CD14-positive monocyte (primary cell): ENCODE measurements at regions not wholly inside any gene's neighbourhood (a gene's known extent, or its start where the extent isn't known, plus 50 kb on each side); places are given as distances from the start of the nearest gene placed in this dataset.

Experiments used
- DNase-seq, 3 donors: peaks; one replicate each; pipeline ENCODE4 v3.0.0-alpha.2; 2011 to 2022
- H2AFZ ChIP-seq: 2 replicates; pipeline ENCODE4 v1.6.0; 2012; ENCODE audit warnings: mild to moderate bottlenecking, low read depth, low read length, inconsistent platforms; ENCODE audit not compliant: insufficient read depth, poor library complexity, severe bottlenecking
- H3K27ac ChIP-seq, 2 donors: 1 replicate in 1 of 2; 2 replicates in 1 of 2; pipeline ENCODE4 v1.5.1; 2012 to 2013; ENCODE audit warnings: low read length in 2 of 2, control low read depth in 1 of 2, inconsistent platforms in 1 of 2, low read depth in 1 of 2, mild to moderate bottlenecking in 1 of 2
- H3K27me3 ChIP-seq, 2 donors: one replicate each; pipeline versions ENCODE4 v1.6.0 to v1.6.1; 2011 to 2013; ENCODE audit warnings: low read length in 2 of 2; ENCODE audit not compliant: control insufficient read depth in 2 of 2, insufficient read depth in 2 of 2
- H3K36me3 ChIP-seq, 2 donors: replicated peaks in 1 of 2; 1 replicate in 1 of 2; 2 replicates in 1 of 2; pipeline versions ENCODE4 v1.5.1 to v1.6.1; 2012 to 2013; ENCODE audit warnings: low read length in 2 of 2, control low read depth in 1 of 2, inconsistent platforms in 1 of 2, mild to moderate bottlenecking in 1 of 2; ENCODE audit not compliant: insufficient read depth in 2 of 2, control insufficient read depth in 1 of 2
- H3K4me1 ChIP-seq, 2 donors: 1 replicate in 1 of 2; 2 replicates in 1 of 2; pipeline versions ENCODE4 v1.5.1 to v1.6.1; 2012 to 2013; ENCODE audit warnings: low read length in 2 of 2, control low read depth in 1 of 2, inconsistent platforms in 1 of 2, mild to moderate bottlenecking in 1 of 2, moderate library complexity in 1 of 2; ENCODE audit not compliant: insufficient read depth in 2 of 2, control insufficient read depth in 1 of 2
- H3K4me2 ChIP-seq: replicated peaks from 2 replicates; pipeline ENCODE3; 2012; ENCODE audit warnings: low read length, moderate library complexity, mild to moderate bottlenecking; ENCODE audit not compliant: poor library complexity, severe bottlenecking; ENCODE audit errors: extremely low read depth
- H3K4me3 ChIP-seq, 3 experiments: fragments of 200-600 bp in 1 of 3; sonication (generic) in 1 of 3; replicated peaks in 1 of 3; 1 replicate in 2 of 3; 2 replicates in 1 of 3; pipeline ENCODE4 v1.5.1; 2011 to 2013; ENCODE audit warnings: low read length in 3 of 3, mild to moderate bottlenecking in 3 of 3, control low read depth in 2 of 3, low read depth in 2 of 3, inconsistent platforms in 1 of 3, moderate library complexity in 1 of 3
- H3K79me2 ChIP-seq: 2 replicates; pipeline ENCODE4 v1.6.0; 2012; ENCODE audit warnings: mild to moderate bottlenecking, control low read depth, inconsistent platforms, low read length, moderate library complexity; ENCODE audit not compliant: insufficient read depth
- H3K9ac ChIP-seq: 2 replicates; pipeline ENCODE4 v1.6.0; 2017; ENCODE audit warnings: low read length, mild to moderate bottlenecking; ENCODE audit not compliant: insufficient read depth, poor library complexity, severe bottlenecking
- H3K9me3 ChIP-seq, 2 donors: replicated peaks in 1 of 2; 1 replicate in 1 of 2; 2 replicates in 1 of 2; pipeline versions ENCODE4 v1.5.1 to v1.6.1; 2012 to 2013; ENCODE audit warnings: low read length in 2 of 2, control low read depth in 1 of 2; ENCODE audit not compliant: control insufficient read depth in 1 of 2, insufficient read depth in 1 of 2
- H4K20me1 ChIP-seq: 2 replicates; pipeline ENCODE4 v1.6.0; 2012; ENCODE audit warnings: mild to moderate bottlenecking, low read length, control low read depth, moderate library complexity; ENCODE audit not compliant: insufficient read depth
- H3K27ac Mint-ChIP-seq, 7 donors: one replicate each; pipeline ENCODE4 v1.8.0; 2020; ENCODE audit warnings: mild to moderate bottlenecking in 7 of 7, mixed read lengths in 7 of 7, moderate library complexity in 6 of 7, inconsistent platforms in 2 of 7
- H3K27me3 Mint-ChIP-seq, 3 donors: one replicate each; pipeline ENCODE4 v1.8.0; 2021 to 2022; ENCODE audit warnings: low read depth in 3 of 3, mild to moderate bottlenecking in 3 of 3, mixed read lengths in 3 of 3, moderate library complexity in 3 of 3, inconsistent platforms in 1 of 3
- H3K36me3 Mint-ChIP-seq, 2 donors: one replicate each; pipeline ENCODE4 v1.8.0; 2020; ENCODE audit warnings: mixed read lengths in 2 of 2, inconsistent platforms in 1 of 2, mild to moderate bottlenecking in 1 of 2
- H3K4me1 Mint-ChIP-seq: one replicate; pipeline ENCODE4 v1.8.0; 2020; ENCODE audit warnings: mild to moderate bottlenecking, mixed read lengths
- H3K4me3 Mint-ChIP-seq, 2 donors: one replicate each; pipeline ENCODE4 v1.8.0; 2020; ENCODE audit warnings: mild to moderate bottlenecking in 2 of 2, mixed read lengths in 2 of 2, moderate library complexity in 1 of 2
- H3K9me3 Mint-ChIP-seq, 7 donors: one replicate each; pipeline ENCODE4 v1.8.0; 2020 to 2022; ENCODE audit warnings: mixed read lengths in 7 of 7, mild to moderate bottlenecking in 6 of 7, moderate library complexity in 6 of 7, inconsistent platforms in 2 of 7
- WGBS: methylation state at CpG from one replicate; pipeline ENCODE4 v1.1.5; 2013; ENCODE audit warnings: missing lambda C conversion rate; ENCODE audit not compliant: insufficient coverage; 5-methylcytosine and 5-hydroxymethylcytosine counted together
- intact Hi-C, 2 donors: fragments of 100-400 bp; cut with micrococcal nuclease; formaldehyde crosslinking; loops; one replicate each; pipeline versions ENCODE4 v1.15.0 to v1.15.1; 2023
- TF ChIP-seq, protein P1 (sequence below): fragments of 200-600 bp; IDR thresholded peaks from one replicate; pipeline ENCODE4 v1.8.0; 2022; ENCODE audit warnings: antibody characterized with exemption, mild to moderate bottlenecking

DNA sequence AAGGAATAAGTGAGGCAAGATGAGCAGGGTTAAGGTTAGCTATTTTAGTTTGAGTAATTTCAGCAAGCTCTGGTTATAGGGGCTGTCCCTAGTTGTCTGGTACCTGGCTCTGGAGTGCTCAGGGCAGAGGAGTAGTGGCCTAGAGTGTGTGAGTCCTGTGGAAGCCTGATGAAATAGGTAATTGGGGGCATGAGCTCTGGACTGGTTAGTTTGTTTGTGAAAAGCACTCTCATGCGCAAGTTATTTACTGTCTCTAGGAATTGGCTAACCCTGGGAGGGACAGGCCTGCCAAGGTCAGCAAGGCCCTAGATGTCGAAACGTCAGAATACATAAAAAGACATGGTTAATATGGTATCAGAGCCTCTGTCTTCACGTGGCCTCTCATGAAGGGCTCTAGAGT lies 900.1 kb downstream of the PCDH17 start:
- no peaks in the 10 kb centered on the region for H3K4me1 Mint-ChIP-seq
- no peak overlapping the region for H3K27ac Mint-ChIP-seq
- DNase-seq, result no peak
- Histone ChIP-seq H3K9me3 (peaks cover 0 to 8% of the 10 kb centered on the region in 2 donors), H3K4me2 (no peak overlapping the region), H3K36me3 (no peaks in the 10 kb centered on the region), H2AFZ (no peak overlapping the region), H3K9ac (no peak overlapping the region), H3K27me3 (no peaks in the 10 kb centered on the region), H4K20me1 (no peaks in the 10 kb centered on the region), H3K4me3 (no peak overlapping the region), H3K79me2 (no peaks in the 10 kb centered on the region), H3K27ac (no peak overlapping the region), H3K4me1 (no peaks in the 10 kb centered on the region)
- H3K27me3 Mint-ChIP-seq, result no peaks in the 10 kb centered on the region
- intact Hi-C loops, result no loop called here
- TF ChIP-seq, protein P1, sequence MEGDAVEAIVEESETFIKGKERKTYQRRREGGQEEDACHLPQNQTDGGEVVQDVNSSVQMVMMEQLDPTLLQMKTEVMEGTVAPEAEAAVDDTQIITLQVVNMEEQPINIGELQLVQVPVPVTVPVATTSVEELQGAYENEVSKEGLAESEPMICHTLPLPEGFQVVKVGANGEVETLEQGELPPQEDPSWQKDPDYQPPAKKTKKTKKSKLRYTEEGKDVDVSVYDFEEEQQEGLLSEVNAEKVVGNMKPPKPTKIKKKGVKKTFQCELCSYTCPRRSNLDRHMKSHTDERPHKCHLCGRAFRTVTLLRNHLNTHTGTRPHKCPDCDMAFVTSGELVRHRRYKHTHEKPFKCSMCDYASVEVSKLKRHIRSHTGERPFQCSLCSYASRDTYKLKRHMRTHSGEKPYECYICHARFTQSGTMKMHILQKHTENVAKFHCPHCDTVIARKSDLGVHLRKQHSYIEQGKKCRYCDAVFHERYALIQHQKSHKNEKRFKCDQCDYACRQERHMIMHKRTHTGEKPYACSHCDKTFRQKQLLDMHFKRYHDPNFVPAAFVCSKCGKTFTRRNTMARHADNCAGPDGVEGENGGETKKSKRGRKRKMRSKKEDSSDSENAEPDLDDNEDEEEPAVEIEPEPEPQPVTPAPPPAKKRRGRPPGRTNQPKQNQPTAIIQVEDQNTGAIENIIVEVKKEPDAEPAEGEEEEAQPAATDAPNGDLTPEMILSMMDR, result no peak
- no peaks in the 10 kb centered on the region for H3K36me3 Mint-ChIP-seq
- H3K4me3 Mint-ChIP-seq, result no peak overlapping the region
- peaks cover 0 to 23% (median 10%) of the 10 kb centered on the region in 7 donors for H3K9me3 Mint-ChIP-seq
- 98% methylated on average over 3 of the region's 4 CpGs for WGBS

DNA sequence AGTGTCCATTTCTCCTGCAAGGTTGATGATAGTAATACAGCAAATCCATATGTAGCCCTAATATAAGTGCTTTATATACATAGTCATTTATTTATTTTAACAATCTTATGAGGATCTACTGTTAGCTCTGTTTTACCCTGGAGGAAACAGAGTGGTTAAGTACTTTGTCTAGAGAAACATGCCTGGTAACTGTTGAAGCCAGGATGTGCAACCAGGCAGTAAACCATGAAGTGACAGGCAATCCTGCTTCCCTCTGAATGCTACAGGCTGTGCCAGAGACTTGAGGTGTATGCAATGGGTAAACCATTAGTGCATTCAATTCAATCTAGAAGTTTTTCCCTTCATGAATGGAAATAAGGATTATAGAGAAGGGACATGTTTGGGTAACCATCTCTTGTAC lies 911.0 kb downstream of the PCDH17 start:
- peaks cover 2 to 9% (median 4%) of the 10 kb centered on the region in 7 donors for H3K9me3 Mint-ChIP-seq
- intact Hi-C loops, result no loop called here
- no peak overlapping the region for H3K4me3 Mint-ChIP-seq
- no peak overlapping the region for H3K4me3 ChIP-seq
- H3K27me3 Mint-ChIP-seq, result peaks cover 0 to 3% (median 0%) of the 10 kb centered on the region in 3 donors
- no peaks in the 10 kb centered on the region for H3K27me3 ChIP-seq
- H3K4me1 ChIP-seq, result no peaks in the 10 kb centered on the region
- no peak overlapping the region for H2AFZ ChIP-seq
- no peaks in the 10 kb centered on the region for H4K20me1 ChIP-seq
- H3K4me1 Mint-ChIP-seq, result no peaks in the 10 kb centered on the region
- TF ChIP-seq, protein P1, result no peak
- H3K27ac Mint-ChIP-seq, result no peak overlapping the region
- no peak overlapping the region for H3K4me2 ChIP-seq
- no peaks in the 10 kb centered on the region for H3K79me2 ChIP-seq
- H3K9me3 ChIP-seq, result no peaks in the 10 kb centered on the region
- no peaks in the 10 kb centered on the region for H3K36me3 ChIP-seq
- no peak overlapping the region for H3K27ac ChIP-seq
- no peaks in the 10 kb centered on the region for H3K36me3 Mint-ChIP-seq
- H3K9ac ChIP-seq, result no peak overlapping the region
- no peak for DNase-seq
